ENCODE measurements at regions not wholly inside any gene's neighbourhood (a gene's known extent, or its start where the extent isn't known, plus 50 kb on each side); places are given as distances from the start of the nearest gene placed in this dataset.

DNA sequence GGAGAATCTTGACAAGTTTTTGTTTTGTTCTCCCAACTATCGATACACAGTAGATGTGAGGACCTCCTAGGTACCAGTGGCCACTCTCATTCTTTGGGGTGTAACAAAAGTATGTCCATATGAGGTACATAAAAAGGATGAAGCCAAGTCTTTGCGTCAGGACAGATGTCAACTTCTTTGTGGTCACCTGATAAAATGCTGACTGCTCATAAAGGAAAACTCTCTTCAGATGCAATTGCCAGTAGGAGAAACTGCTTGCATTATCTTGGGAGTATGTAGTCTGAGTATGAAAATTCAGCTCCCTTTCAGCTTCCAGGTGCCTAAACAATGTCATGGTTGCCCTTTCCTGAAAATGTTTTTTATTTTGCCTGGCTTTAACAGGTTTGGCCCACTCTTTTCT lies 123.8 kb upstream of the GOLIM4 start:
- Histone ChIP-seq H3K4me2 (no peak overlapping the region), H3K9me2 (ENCODE audit: insufficient read depth) (no peaks in the 10 kb centered on the region), H3K27me3 (ENCODE audit: insufficient read depth, low read depth) (no peaks in the 10 kb centered on the region), H2AFZ (no peak overlapping the region; the same call in 1 of the 2 replicates), H3K9me3 (ENCODE audit: insufficient read depth, low read depth) (no peaks in the 10 kb centered on the region), H3K27ac (no peak overlapping the region), H3F3A (ENCODE audit: insufficient read depth, low read depth) (no peaks in the 10 kb centered on the region), H3K79me2 (ENCODE audit: low read depth) (no peaks in the 10 kb centered on the region), H3K36me3 (ENCODE audit: low read depth) (no peaks in the 10 kb centered on the region), H4K20me1 (ENCODE audit: insufficient read depth) (no peaks in the 10 kb centered on the region), H3K4me1 (replicated peaks; ENCODE audit: insufficient read depth) (no peaks in the 10 kb centered on the region), H3K4me3 (no peak overlapping the region)
- DNase-seq = no peak
- BruUV-seq (replicated peaks) = no TSS peak
- ChIA-PET POLR2A (ENCODE audit: unreplicated experiment) (no interaction called here), CTCF (no interaction called here)
- intact Hi-C loops (cut with micrococcal nuclease; ENCODE audit: unreplicated experiment) = loop anchor here (10.0 kb wide), 1 partner anchor 925 kb away; no protein-coding TSS in a partner anchor
- no peak for TF ChIP-seq EZH2 (IDR thresholded peaks at IDR 0.05; ENCODE audit: low read depth)
- TF ChIP-seq, protein P1, sequence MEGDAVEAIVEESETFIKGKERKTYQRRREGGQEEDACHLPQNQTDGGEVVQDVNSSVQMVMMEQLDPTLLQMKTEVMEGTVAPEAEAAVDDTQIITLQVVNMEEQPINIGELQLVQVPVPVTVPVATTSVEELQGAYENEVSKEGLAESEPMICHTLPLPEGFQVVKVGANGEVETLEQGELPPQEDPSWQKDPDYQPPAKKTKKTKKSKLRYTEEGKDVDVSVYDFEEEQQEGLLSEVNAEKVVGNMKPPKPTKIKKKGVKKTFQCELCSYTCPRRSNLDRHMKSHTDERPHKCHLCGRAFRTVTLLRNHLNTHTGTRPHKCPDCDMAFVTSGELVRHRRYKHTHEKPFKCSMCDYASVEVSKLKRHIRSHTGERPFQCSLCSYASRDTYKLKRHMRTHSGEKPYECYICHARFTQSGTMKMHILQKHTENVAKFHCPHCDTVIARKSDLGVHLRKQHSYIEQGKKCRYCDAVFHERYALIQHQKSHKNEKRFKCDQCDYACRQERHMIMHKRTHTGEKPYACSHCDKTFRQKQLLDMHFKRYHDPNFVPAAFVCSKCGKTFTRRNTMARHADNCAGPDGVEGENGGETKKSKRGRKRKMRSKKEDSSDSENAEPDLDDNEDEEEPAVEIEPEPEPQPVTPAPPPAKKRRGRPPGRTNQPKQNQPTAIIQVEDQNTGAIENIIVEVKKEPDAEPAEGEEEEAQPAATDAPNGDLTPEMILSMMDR (conservative IDR thresholded peaks at IDR 0.05) = no peak

GRCh38 chr3:168218600-168218999 lies 122.9 kb upstream of the GOLIM4 start:
- Histone ChIP-seq H3K4me2 (no peak overlapping the region), H3K9me3 (ENCODE audit: insufficient read depth, low read depth) (no peaks in the 10 kb centered on the region), H3K79me2 (ENCODE audit: low read depth) (no peaks in the 10 kb centered on the region), H3F3A (ENCODE audit: insufficient read depth, low read depth) (no peaks in the 10 kb centered on the region), H3K27ac (no peak overlapping the region), H2AFZ (no peak overlapping the region), H3K4me1 (replicated peaks; ENCODE audit: insufficient read depth) (no peaks in the 10 kb centered on the region), H3K4me3 (no peak overlapping the region), H3K27me3 (ENCODE audit: insufficient read depth, low read depth) (no peaks in the 10 kb centered on the region), H3K36me3 (ENCODE audit: low read depth) (no peaks in the 10 kb centered on the region), H4K20me1 (ENCODE audit: insufficient read depth) (no peaks in the 10 kb centered on the region), H3K9me2 (ENCODE audit: insufficient read depth) (0 out of 2 replicates have a peak, but pooled peaks cover 2% of the 10 kb centered on the region)
- no peak for DNase-seq
- no peak for TF ChIP-seq EZH2 (IDR thresholded peaks at IDR 0.05; ENCODE audit: low read depth)
- ChIA-PET CTCF (no interaction called here), POLR2A (ENCODE audit: unreplicated experiment) (no interaction called here)
- no TSS peak for BruUV-seq (replicated peaks)
- intact Hi-C loops (cut with micrococcal nuclease; ENCODE audit: unreplicated experiment) = loop anchor here (10.0 kb wide), 1 partner anchor 926 kb away; no protein-coding TSS in a partner anchor

- H3K27me3 ChIP-seq (ENCODE audit: insufficient read depth, low read depth) = no peaks in the 10 kb centered on the region
- H3K27ac ChIP-seq = no peak overlapping the region
- no peaks in the 10 kb centered on the region for H3K36me3 ChIP-seq (ENCODE audit: low read depth)
- BruUV-seq (replicated peaks) = no TSS peak
- H4K20me1 ChIP-seq (ENCODE audit: insufficient read depth) = no peaks in the 10 kb centered on the region
- H2AFZ ChIP-seq = no peak overlapping the region
- 0 out of 2 replicates have a peak, but pooled peaks cover 5% of the 10 kb centered on the region for H3K9me2 ChIP-seq (ENCODE audit: insufficient read depth)
- H3K4me2 ChIP-seq = no peak overlapping the region
- ChIA-PET POLR2A (ENCODE audit: unreplicated experiment) (interaction anchor here (0.6 kb wide), 1 partner anchor 624 kb away, joined by 3 read pairs; no protein-coding TSS in a partner anchor), CTCF (no interaction called here)
- no peaks in the 10 kb centered on the region for H3K9me3 ChIP-seq (ENCODE audit: insufficient read depth, low read depth)
- no peak for TF ChIP-seq EZH2 (IDR thresholded peaks at IDR 0.05; ENCODE audit: low read depth)
- intact Hi-C loops (cut with micrococcal nuclease; ENCODE audit: unreplicated experiment) = loop anchor here (10.0 kb wide), 1 partner anchor 928 kb away; no protein-coding TSS in a partner anchor
- no peaks in the 10 kb centered on the region for H3F3A ChIP-seq (ENCODE audit: insufficient read depth, low read depth)
- no peaks in the 10 kb centered on the region for H3K4me1 ChIP-seq (replicated peaks; ENCODE audit: insufficient read depth)
- no peaks in the 10 kb centered on the region for H3K79me2 ChIP-seq (ENCODE audit: low read depth)
- no peak for DNase-seq
- no peak overlapping the region for H3K4me3 ChIP-seq
These were observed 121.1 kb upstream of the GOLIM4 start for GRCh38 chr3:168216851-168217250.

GRCh38 chr3:168213920-168214319 lies 118.2 kb upstream of the GOLIM4 start:
- no TSS peak for BruUV-seq (replicated peaks)
- no peaks in the 10 kb centered on the region for H3K79me2 ChIP-seq (ENCODE audit: low read depth)
- TF ChIP-seq EZH2 (IDR thresholded peaks at IDR 0.05; ENCODE audit: low read depth) = no peak
- TF ChIP-seq, protein P1 (conservative IDR thresholded peaks at IDR 0.05) = no peak
- H3K4me1 ChIP-seq (replicated peaks; ENCODE audit: insufficient read depth) = no peaks in the 10 kb centered on the region
- no peak overlapping the region for H3K27ac ChIP-seq
- ChIA-PET POLR2A (ENCODE audit: unreplicated experiment) (no interaction called here), CTCF (no interaction called here)
- H3K9me2 ChIP-seq (ENCODE audit: insufficient read depth) = 0 out of 2 replicates have a peak, but pooled peaks cover 5% of the 10 kb centered on the region
- H2AFZ ChIP-seq = 0 out of 2 replicates have a peak overlapping the region, but pooled peaks have one; percentile 44
- H3K9me3 ChIP-seq (ENCODE audit: insufficient read depth, low read depth) = no peaks in the 10 kb centered on the region
- intact Hi-C loops (cut with micrococcal nuclease; ENCODE audit: unreplicated experiment) = loop anchor here (10.0 kb wide), 1 partner anchor 931 kb away; no protein-coding TSS in a partner anchor
- no peaks in the 10 kb centered on the region for H3F3A ChIP-seq (ENCODE audit: insufficient read depth, low read depth)
- H3K36me3 ChIP-seq (ENCODE audit: low read depth) = no peaks in the 10 kb centered on the region
- H3K4me2 ChIP-seq = peak overlapping the region; percentile 47
- H3K27me3 ChIP-seq (ENCODE audit: insufficient read depth, low read depth) = no peaks in the 10 kb centered on the region
- H3K4me3 ChIP-seq = no peak overlapping the region
- H4K20me1 ChIP-seq (ENCODE audit: insufficient read depth) = no peaks in the 10 kb centered on the region
- DNase-seq = no peak

All from PC-9 (cell line).